AG09309 (cell line): ENCODE measurements at regions not wholly inside any gene's neighbourhood (a gene's known extent, or its start where the extent isn't known, plus 50 kb on each side); places are given as distances from the start of the nearest gene placed in this dataset.

ENCODE experiments used
- DNase-seq: peaks from one replicate; pipeline ENCODE4 v3.0.0-alpha.2; 2010; ENCODE audit warnings: low read depth
- H3K4me3 ChIP-seq: 2 replicates; pipeline ENCODE4 v1.5.1; 2011; ENCODE audit warnings: mild to moderate bottlenecking, low read depth, low read length, moderate library complexity; ENCODE audit not compliant: control insufficient read depth
- CTCF ChIP-seq: IDR thresholded peaks from 2 replicates; pipeline ENCODE4 v1.5.1; 2011; ENCODE audit warnings: mild to moderate bottlenecking, low read depth, low read length, inconsistent platforms; ENCODE audit not compliant: insufficient read depth, control insufficient read depth; ENCODE audit errors: missing control alignments

GRCh38 chr4:28760003-28760402 is 1899.4 kb downstream of the STIM2 start:
- DNase-seq = no peak
- no peak for TF ChIP-seq CTCF

GRCh38 chr4:28772066-28772465 is 1911.4 kb downstream of the STIM2 start:
- no peak overlapping the region for H3K4me3 ChIP-seq
- DNase-seq = peak; percentile 23
- no peak for TF ChIP-seq CTCF

More at GRCh38 chr4:28760003-28760402, 1899.4 kb downstream of the STIM2 start:
- H3K4me3 ChIP-seq = no peak overlapping the region

- TF ChIP-seq CTCF = no peak
- no peak overlapping the region for H3K4me3 ChIP-seq
- no peak for DNase-seq
Observed at GRCh38 chr4:28772788-28773187, 1912.1 kb downstream of the STIM2 start.

- no peak for TF ChIP-seq CTCF
- DNase-seq = no peak
- H3K4me3 ChIP-seq = no peak overlapping the region
Observed at GRCh38 chr4:28774344-28774743, 1913.7 kb downstream of the STIM2 start.

- no peak overlapping the region for H3K4me3 ChIP-seq
- no peak for DNase-seq
- TF ChIP-seq CTCF = no peak
Observed at GRCh38 chr4:28776004-28776403, 1915.4 kb downstream of the STIM2 start.

GRCh38 chr4:28784188-28784587 is 1923.5 kb downstream of the STIM2 start:
- H3K4me3 ChIP-seq = no peak overlapping the region
- no peak for DNase-seq
- no peak for TF ChIP-seq CTCF

GRCh38 chr4:28787947-28788346 is 1927.3 kb downstream of the STIM2 start:
- TF ChIP-seq CTCF = no peak
- H3K4me3 ChIP-seq = no peak overlapping the region
- no peak for DNase-seq
